H1 (cell line): ENCODE measurements at regions not wholly inside any gene's neighbourhood (a gene's known extent, or its start where the extent isn't known, plus 50 kb on each side); places are given as distances from the start of the nearest gene placed in this dataset.

Experiments used
- TF ChIP-seq, protein P1 (sequence below): fragments of 300-600 bp; sonication (generic); IDR thresholded peaks from 2 replicates; pipeline ENCODE4 v1.7.1; 2012; ENCODE audit warnings: low read length, moderate library complexity, mild to moderate bottlenecking, inconsistent platforms; ENCODE audit not compliant: insufficient replicate concordance

DNA sequence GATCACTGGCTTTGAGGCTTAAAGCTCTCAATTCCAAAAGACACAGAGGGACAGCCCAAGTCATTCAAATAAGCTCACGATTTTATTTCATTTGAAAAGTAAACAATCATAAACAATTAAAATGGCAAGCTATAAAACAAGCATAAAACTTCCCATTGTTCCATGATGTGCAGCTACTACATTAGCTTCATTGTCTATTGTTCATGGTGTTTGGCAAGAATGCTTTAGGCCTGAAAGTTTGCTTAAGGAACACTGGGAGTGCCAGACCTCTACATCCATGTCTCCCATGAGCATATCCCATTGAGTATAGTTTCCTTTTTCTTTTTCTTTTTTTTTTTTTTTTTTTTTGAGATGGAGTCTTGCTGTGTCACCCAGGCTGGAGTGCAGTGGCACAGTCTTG, 286.1 kb upstream of the ESRRG start (continued):
- TF ChIP-seq, protein P1, sequence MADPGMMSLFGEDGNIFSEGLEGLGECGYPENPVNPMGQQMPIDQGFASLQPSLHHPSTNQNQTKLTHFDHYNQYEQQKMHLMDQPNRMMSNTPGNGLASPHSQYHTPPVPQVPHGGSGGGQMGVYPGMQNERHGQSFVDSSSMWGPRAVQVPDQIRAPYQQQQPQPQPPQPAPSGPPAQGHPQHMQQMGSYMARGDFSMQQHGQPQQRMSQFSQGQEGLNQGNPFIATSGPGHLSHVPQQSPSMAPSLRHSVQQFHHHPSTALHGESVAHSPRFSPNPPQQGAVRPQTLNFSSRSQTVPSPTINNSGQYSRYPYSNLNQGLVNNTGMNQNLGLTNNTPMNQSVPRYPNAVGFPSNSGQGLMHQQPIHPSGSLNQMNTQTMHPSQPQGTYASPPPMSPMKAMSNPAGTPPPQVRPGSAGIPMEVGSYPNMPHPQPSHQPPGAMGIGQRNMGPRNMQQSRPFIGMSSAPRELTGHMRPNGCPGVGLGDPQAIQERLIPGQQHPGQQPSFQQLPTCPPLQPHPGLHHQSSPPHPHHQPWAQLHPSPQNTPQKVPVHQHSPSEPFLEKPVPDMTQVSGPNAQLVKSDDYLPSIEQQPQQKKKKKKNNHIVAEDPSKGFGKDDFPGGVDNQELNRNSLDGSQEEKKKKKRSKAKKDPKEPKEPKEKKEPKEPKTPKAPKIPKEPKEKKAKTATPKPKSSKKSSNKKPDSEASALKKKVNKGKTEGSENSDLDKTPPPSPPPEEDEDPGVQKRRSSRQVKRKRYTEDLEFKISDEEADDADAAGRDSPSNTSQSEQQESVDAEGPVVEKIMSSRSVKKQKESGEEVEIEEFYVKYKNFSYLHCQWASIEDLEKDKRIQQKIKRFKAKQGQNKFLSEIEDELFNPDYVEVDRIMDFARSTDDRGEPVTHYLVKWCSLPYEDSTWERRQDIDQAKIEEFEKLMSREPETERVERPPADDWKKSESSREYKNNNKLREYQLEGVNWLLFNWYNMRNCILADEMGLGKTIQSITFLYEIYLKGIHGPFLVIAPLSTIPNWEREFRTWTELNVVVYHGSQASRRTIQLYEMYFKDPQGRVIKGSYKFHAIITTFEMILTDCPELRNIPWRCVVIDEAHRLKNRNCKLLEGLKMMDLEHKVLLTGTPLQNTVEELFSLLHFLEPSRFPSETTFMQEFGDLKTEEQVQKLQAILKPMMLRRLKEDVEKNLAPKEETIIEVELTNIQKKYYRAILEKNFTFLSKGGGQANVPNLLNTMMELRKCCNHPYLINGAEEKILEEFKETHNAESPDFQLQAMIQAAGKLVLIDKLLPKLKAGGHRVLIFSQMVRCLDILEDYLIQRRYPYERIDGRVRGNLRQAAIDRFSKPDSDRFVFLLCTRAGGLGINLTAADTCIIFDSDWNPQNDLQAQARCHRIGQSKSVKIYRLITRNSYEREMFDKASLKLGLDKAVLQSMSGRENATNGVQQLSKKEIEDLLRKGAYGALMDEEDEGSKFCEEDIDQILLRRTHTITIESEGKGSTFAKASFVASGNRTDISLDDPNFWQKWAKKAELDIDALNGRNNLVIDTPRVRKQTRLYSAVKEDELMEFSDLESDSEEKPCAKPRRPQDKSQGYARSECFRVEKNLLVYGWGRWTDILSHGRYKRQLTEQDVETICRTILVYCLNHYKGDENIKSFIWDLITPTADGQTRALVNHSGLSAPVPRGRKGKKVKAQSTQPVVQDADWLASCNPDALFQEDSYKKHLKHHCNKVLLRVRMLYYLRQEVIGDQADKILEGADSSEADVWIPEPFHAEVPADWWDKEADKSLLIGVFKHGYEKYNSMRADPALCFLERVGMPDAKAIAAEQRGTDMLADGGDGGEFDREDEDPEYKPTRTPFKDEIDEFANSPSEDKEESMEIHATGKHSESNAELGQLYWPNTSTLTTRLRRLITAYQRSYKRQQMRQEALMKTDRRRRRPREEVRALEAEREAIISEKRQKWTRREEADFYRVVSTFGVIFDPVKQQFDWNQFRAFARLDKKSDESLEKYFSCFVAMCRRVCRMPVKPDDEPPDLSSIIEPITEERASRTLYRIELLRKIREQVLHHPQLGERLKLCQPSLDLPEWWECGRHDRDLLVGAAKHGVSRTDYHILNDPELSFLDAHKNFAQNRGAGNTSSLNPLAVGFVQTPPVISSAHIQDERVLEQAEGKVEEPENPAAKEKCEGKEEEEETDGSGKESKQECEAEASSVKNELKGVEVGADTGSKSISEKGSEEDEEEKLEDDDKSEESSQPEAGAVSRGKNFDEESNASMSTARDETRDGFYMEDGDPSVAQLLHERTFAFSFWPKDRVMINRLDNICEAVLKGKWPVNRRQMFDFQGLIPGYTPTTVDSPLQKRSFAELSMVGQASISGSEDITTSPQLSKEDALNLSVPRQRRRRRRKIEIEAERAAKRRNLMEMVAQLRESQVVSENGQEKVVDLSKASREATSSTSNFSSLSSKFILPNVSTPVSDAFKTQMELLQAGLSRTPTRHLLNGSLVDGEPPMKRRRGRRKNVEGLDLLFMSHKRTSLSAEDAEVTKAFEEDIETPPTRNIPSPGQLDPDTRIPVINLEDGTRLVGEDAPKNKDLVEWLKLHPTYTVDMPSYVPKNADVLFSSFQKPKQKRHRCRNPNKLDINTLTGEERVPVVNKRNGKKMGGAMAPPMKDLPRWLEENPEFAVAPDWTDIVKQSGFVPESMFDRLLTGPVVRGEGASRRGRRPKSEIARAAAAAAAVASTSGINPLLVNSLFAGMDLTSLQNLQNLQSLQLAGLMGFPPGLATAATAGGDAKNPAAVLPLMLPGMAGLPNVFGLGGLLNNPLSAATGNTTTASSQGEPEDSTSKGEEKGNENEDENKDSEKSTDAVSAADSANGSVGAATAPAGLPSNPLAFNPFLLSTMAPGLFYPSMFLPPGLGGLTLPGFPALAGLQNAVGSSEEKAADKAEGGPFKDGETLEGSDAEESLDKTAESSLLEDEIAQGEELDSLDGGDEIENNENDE: no peak
